Left ventricle myocardium inferior (tissue), 1 donor: ENCODE measurements at regions not wholly inside any gene's neighbourhood (a gene's known extent, or its start where the extent isn't known, plus 50 kb on each side); places are given as distances from the start of the nearest gene placed in this dataset.

Source experiments
- DNase-seq: peaks from one replicate; pipeline ENCODE4 v3.0.0-alpha.2; 2020
- H3K27ac ChIP-seq: fragments of 200-600 bp; replicated peaks from 2 replicates; pipeline ENCODE4 v1.8.0; 2021
- H3K27me3 ChIP-seq: fragments of 200-600 bp; 2 replicates; pipeline ENCODE4 v1.8.0; 2021; ENCODE audit warnings: low read depth
- H3K36me3 ChIP-seq: fragments of 200-600 bp; 2 replicates; pipeline ENCODE4 v1.8.0; 2021
- H3K4me1 ChIP-seq: fragments of 200-600 bp; 2 replicates; pipeline ENCODE4 v1.8.0; 2021
- H3K4me3 ChIP-seq: fragments of 200-600 bp; 2 replicates; pipeline ENCODE4 v1.8.0; 2021; ENCODE audit warnings: mild to moderate bottlenecking, moderate library complexity
- H3K9me3 ChIP-seq: fragments of 200-600 bp; replicated peaks from 2 replicates; pipeline ENCODE4 v1.8.0; 2021
- intact Hi-C: fragments of 100-400 bp; cut with micrococcal nuclease; formaldehyde crosslinking; loops from one replicate; pipeline ENCODE4 v1.11.0; 2022
- TF ChIP-seq, protein P1 (sequence below): fragments of 200-600 bp; IDR thresholded peaks from 2 replicates; pipeline ENCODE4 v1.8.0; 2021; ENCODE audit warnings: antibody characterized with exemption, mild to moderate bottlenecking, borderline replicate concordance
- donor health status: DM: no; HTN: yes; CAD: no; lungs with severe emphysema.

DNA sequence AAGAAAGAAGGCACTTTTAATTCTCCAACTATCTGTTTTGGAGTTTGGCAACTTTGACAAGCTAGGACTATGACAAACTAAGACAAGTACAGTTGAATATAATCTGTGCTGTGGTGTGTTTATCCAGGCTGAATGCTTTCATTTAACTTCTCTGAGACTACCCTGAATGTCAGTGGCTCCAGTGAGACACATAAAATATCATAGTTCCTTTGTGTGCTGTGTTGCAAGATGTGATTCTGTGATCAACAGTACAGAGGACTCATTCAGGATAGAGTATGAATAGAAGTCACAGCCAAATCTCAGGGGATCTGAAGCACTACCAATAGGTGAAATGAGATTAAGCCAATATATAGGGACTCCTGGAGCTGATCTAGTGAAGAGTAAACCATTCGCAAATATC, 876.9 kb upstream of the FBXO33 start:
- DNase-seq: no peak
- H3K27me3 ChIP-seq: no peaks in the 10 kb centered on the region
- no peak overlapping the region for H3K27ac ChIP-seq
- H3K9me3 ChIP-seq: no peaks in the 10 kb centered on the region
- intact Hi-C loops: no loop called here
- H3K36me3 ChIP-seq: no peaks in the 10 kb centered on the region
- no peak overlapping the region for H3K4me3 ChIP-seq
- H3K4me1 ChIP-seq: no peaks in the 10 kb centered on the region
- TF ChIP-seq, protein P1, sequence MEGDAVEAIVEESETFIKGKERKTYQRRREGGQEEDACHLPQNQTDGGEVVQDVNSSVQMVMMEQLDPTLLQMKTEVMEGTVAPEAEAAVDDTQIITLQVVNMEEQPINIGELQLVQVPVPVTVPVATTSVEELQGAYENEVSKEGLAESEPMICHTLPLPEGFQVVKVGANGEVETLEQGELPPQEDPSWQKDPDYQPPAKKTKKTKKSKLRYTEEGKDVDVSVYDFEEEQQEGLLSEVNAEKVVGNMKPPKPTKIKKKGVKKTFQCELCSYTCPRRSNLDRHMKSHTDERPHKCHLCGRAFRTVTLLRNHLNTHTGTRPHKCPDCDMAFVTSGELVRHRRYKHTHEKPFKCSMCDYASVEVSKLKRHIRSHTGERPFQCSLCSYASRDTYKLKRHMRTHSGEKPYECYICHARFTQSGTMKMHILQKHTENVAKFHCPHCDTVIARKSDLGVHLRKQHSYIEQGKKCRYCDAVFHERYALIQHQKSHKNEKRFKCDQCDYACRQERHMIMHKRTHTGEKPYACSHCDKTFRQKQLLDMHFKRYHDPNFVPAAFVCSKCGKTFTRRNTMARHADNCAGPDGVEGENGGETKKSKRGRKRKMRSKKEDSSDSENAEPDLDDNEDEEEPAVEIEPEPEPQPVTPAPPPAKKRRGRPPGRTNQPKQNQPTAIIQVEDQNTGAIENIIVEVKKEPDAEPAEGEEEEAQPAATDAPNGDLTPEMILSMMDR: no peak

DNA sequence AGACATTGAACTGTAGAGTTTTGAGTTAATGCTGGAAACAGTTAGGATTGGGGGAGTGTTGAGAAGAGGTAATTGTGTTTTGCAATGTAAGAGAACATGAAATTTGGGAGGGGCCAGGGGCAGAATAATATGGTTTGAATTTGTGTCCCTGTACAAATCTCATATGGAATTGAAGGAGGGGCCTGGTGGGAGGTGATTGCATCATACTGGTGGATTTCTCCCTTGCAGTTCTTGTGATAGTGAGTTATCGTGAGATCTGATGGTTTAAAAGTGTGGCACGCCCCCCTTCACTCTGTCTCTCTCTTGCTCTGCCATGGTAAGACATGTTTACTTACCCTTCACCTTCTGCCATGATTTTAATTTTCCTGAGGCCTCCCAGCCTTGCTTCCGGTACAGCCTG, 876.0 kb upstream of the FBXO33 start:
- Histone ChIP-seq H3K9me3 (no peaks in the 10 kb centered on the region), H3K4me3 (no peak overlapping the region), H3K27me3 (no peaks in the 10 kb centered on the region), H3K4me1 (no peaks in the 10 kb centered on the region), H3K27ac (no peak overlapping the region), H3K36me3 (no peaks in the 10 kb centered on the region)
- intact Hi-C loops: no loop called here
- DNase-seq: no peak
- TF ChIP-seq, protein P1: no peak

DNA sequence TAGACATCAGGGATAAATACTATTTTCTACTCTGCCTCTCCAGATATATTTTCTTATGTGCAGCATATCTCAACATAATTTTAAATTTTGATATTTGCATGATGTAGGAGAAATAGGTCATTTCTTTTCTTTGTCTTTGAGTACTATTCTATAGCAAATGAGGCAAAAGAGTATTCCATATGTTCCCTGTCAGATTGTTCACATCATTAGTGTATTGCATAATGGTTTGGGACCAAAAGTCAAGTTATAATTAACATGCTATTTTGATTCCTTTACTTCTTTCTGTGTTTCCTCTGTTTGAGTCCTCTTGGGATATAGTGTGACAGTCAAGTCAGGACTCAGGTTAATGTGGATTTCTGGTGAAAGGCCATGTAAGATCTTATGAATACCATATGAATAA, 864.6 kb upstream of the FBXO33 start:
- DNase-seq: no peak
- Histone ChIP-seq H3K36me3 (no peaks in the 10 kb centered on the region), H3K27me3 (no peaks in the 10 kb centered on the region), H3K27ac (no peak overlapping the region), H3K9me3 (peaks cover 17% of the 10 kb centered on the region), H3K4me3 (no peak overlapping the region), H3K4me1 (no peaks in the 10 kb centered on the region)
- TF ChIP-seq, protein P1: no peak
- intact Hi-C loops: no loop called here

DNA sequence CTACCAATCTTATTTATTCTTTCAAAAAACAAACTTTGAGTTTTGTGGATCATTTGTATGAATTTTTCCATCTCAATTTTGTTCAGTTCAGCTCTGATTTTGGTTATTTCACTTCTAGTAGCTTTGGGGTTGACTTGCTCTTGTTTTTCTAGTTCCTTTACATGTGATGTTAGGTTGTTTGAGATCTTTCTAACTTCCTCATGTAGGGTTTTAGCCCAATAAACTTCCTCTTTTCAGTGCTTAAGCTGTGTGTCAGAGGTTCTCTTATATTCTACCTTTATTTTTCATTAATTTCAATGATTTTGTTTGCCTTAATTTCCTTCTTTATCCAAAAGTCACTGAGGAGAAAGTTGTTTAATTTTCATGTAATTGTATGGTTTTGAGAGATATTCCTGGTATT, 860.4 kb upstream of the FBXO33 start:
- TF ChIP-seq, protein P1: no peak
- Histone ChIP-seq H3K27me3 (no peaks in the 10 kb centered on the region), H3K4me1 (no peaks in the 10 kb centered on the region), H3K27ac (no peak overlapping the region), H3K36me3 (no peaks in the 10 kb centered on the region), H3K9me3 (peaks cover 41% of the 10 kb centered on the region), H3K4me3 (no peak overlapping the region)
- intact Hi-C loops: no loop called here
- no peak for DNase-seq

DNA sequence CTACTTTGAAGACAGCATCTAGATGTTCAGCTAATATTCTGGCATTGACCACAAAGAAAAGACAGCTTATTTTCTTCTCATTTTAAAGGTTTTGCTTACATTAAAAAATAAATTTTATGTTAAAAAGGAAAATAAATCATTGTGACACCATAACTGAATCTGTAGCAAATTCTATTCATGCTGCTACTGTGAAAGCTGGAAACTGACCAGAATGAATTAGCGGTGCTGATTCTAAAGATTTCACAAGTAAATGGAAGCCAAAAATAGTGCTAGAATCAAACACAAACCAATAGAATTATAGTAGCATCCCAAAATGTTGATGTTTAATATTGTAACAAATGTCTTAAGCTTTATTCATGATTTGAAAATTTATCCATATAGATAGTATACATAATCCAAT, 850.0 kb upstream of the FBXO33 start:
- TF ChIP-seq, protein P1: no peak
- Histone ChIP-seq H3K27ac (no peak overlapping the region), H3K27me3 (no peaks in the 10 kb centered on the region), H3K9me3 (peaks cover 6% of the 10 kb centered on the region), H3K4me1 (no peaks in the 10 kb centered on the region), H3K36me3 (no peaks in the 10 kb centered on the region), H3K4me3 (no peak overlapping the region)
- no peak for DNase-seq
- intact Hi-C loops: no loop called here

DNA sequence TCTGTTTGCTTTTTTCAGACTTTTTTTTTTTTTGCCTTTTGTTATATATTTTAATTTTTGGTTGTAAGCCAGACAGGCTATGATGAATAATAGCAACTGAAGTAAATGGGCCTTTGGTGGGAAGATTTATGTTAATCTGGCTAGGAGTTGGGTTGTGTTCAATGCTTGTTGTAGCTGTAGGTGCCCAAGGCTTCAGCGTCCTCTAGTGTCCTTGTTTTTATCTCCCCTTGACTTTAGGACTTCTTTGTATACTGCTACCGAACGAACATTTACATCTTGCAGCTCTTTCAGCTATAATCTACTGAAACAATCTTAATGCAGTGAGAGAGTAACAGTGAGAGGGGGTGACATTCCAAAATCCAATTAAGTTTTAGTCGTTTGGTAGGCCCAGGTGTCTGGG, 848.4 kb upstream of the FBXO33 start:
- DNase-seq: no peak
- Histone ChIP-seq H3K9me3 (no peaks in the 10 kb centered on the region), H3K27ac (no peak overlapping the region), H3K27me3 (no peaks in the 10 kb centered on the region), H3K4me1 (no peaks in the 10 kb centered on the region), H3K36me3 (no peaks in the 10 kb centered on the region), H3K4me3 (no peak overlapping the region)
- intact Hi-C loops: no loop called here
- TF ChIP-seq, protein P1: no peak
